Ishikawa (cell line): ENCODE measurements at regions not wholly inside any gene's neighbourhood (a gene's known extent, or its start where the extent isn't known, plus 50 kb on each side); places are given as distances from the start of the nearest gene placed in this dataset.

ENCODE experiments used
- TAF1 ChIP-seq: IDR thresholded peaks from 2 replicates; pipeline ENCODE4 v1.6.1; 2012; ENCODE audit warnings: low read depth, mild to moderate bottlenecking
- TEAD4 ChIP-seq: IDR thresholded peaks from 2 replicates; pipeline ENCODE4 v1.6.1; 2012

- TF ChIP-seq TEAD4 (no peak), TAF1 (no peak)
Observed at GRCh38 chrX:99001286-99001685, 1408.8 kb downstream of the PCDH19 start.
